ENCODE measurements at regions not wholly inside any gene's neighbourhood (a gene's known extent, or its start where the extent isn't known, plus 50 kb on each side); places are given as distances from the start of the nearest gene placed in this dataset.

- DNase-seq: peak; percentile 36
- no peaks in the 10 kb centered on the region for H3K36me3 ChIP-seq (replicated peaks in 1 of 2; ENCODE audit: control insufficient read depth in 1 of 2, insufficient read depth in 2 of 2, low read length in 1 of 2)
- no peak overlapping the region for H3K4me3 ChIP-seq (ENCODE audit: low read depth in 2 of 2, low read length in 1 of 2)
- H4K20me1 ChIP-seq (ENCODE audit: insufficient read depth): no peaks in the 10 kb centered on the region
- CTCF ChIA-PET: interaction anchor here (1.0 to 1.7 kb wide), 5 partner anchors 12 to 249 kb away, joined by 3 to 6 read pairs (median 3); no protein-coding TSS in a partner anchor
- no peaks in the 10 kb centered on the region for H3K27me3 ChIP-seq (ENCODE audit: insufficient read depth)
- no peak for TF ChIP-seq TCF12 (IDR thresholded peaks at IDR 0.05)
- H3K9me3 ChIP-seq: no peaks in the 10 kb centered on the region
- POLR2A ChIA-PET: no interaction called here
- WGBS (ENCODE audit: low lambda C conversion rate): 68% methylated on average over 21 of the region's 26 CpGs
- no peaks in the 10 kb centered on the region for H3F3A ChIP-seq (replicated peaks; ENCODE audit: insufficient read depth)
- H2AFZ ChIP-seq (ENCODE audit: low read depth): no peak overlapping the region
- H3K9me2 ChIP-seq: no peaks in the 10 kb centered on the region
- H3K4me1 ChIP-seq (ENCODE audit: control insufficient read depth in 1 of 2, insufficient read depth in 2 of 2, low read depth in 1 of 2, low read length in 1 of 2): peaks cover 0 to 19% of the 10 kb centered on the region in 2 experiments; a peak in 1 of 4 replicates
- H3K4me2 ChIP-seq: no peak overlapping the region
- H3K27ac ChIP-seq (ENCODE audit: low read depth in 2 of 2, low read length in 1 of 2): no peak overlapping the region
- H3K79me2 ChIP-seq (ENCODE audit: insufficient read depth): no peaks in the 10 kb centered on the region
- no peak overlapping the region for H3K9ac ChIP-seq
Observed at GRCh38 chr14:104386151-104386841, 193.3 kb upstream of the C14orf180 start.

- DNase-seq: peak; percentile 36
- H3K9me3 ChIP-seq: no peaks in the 10 kb centered on the region
- H3K4me3 ChIP-seq (ENCODE audit: low read depth in 2 of 2, low read length in 1 of 2): no peak overlapping the region
- H3K27ac ChIP-seq (ENCODE audit: low read depth in 2 of 2, low read length in 1 of 2): no peak overlapping the region
- no peaks in the 10 kb centered on the region for H3F3A ChIP-seq (replicated peaks; ENCODE audit: insufficient read depth)
- no peak overlapping the region for H3K4me2 ChIP-seq
- no peaks in the 10 kb centered on the region for H3K27me3 ChIP-seq (ENCODE audit: insufficient read depth)
- no peak for TF ChIP-seq IRF3 (IDR thresholded peaks at IDR 0.05; ENCODE audit: low read depth, low read length)
- ChIA-PET CTCF (interaction anchor here (0.7 to 1.7 kb wide), 4 partner anchors 11 to 245 kb away, joined by 3 to 6 read pairs (median 4); no protein-coding TSS in a partner anchor), POLR2A (no interaction called here)
- H3K9me2 ChIP-seq: no peaks in the 10 kb centered on the region
- no peaks in the 10 kb centered on the region for H3K36me3 ChIP-seq (replicated peaks in 1 of 2; ENCODE audit: control insufficient read depth in 1 of 2, insufficient read depth in 2 of 2, low read length in 1 of 2)
- WGBS (ENCODE audit: low lambda C conversion rate): 62% methylated on average over 22 of the region's 25 CpGs
- H2AFZ ChIP-seq (ENCODE audit: low read depth): no peak overlapping the region
- no peak overlapping the region for H3K9ac ChIP-seq
- no peaks in the 10 kb centered on the region for H3K79me2 ChIP-seq (ENCODE audit: insufficient read depth)
- peaks cover 0 to 19% of the 10 kb centered on the region in 2 experiments; a peak in 1 of 4 replicates for H3K4me1 ChIP-seq (ENCODE audit: control insufficient read depth in 1 of 2, insufficient read depth in 2 of 2, low read depth in 1 of 2, low read length in 1 of 2)
- no peaks in the 10 kb centered on the region for H4K20me1 ChIP-seq (ENCODE audit: insufficient read depth)
Observed at GRCh38 chr14:104387022-104388010, 192.2 kb upstream of the C14orf180 start.

GRCh38 chr14:104388011-104388521, 191.5 kb upstream of the C14orf180 start:
- Histone ChIP-seq H3K79me2 (ENCODE audit: insufficient read depth) (no peaks in the 10 kb centered on the region), H3K36me3 (replicated peaks in 1 of 2; ENCODE audit: control insufficient read depth in 1 of 2, insufficient read depth in 2 of 2, low read length in 1 of 2) (no peaks in the 10 kb centered on the region), H4K20me1 (ENCODE audit: insufficient read depth) (no peaks in the 10 kb centered on the region), H3K9me2 (no peaks in the 10 kb centered on the region), H3K9ac (no peak overlapping the region), H3K27ac (ENCODE audit: low read depth in 2 of 2, low read length in 1 of 2) (no peak overlapping the region), H2AFZ (ENCODE audit: low read depth) (no peak overlapping the region), H3K4me3 (ENCODE audit: low read depth in 2 of 2, low read length in 1 of 2) (no peak overlapping the region), H3K9me3 (no peaks in the 10 kb centered on the region), H3K27me3 (ENCODE audit: insufficient read depth) (no peaks in the 10 kb centered on the region), H3K4me2 (no peak overlapping the region), H3K4me1 (ENCODE audit: control insufficient read depth in 1 of 2, insufficient read depth in 2 of 2, low read depth in 1 of 2, low read length in 1 of 2) (peaks cover 0 to 15% of the 10 kb centered on the region in 2 experiments; a peak in 1 of 4 replicates), H3F3A (replicated peaks; ENCODE audit: insufficient read depth) (no peaks in the 10 kb centered on the region)
- TF ChIP-seq RXRA (IDR thresholded peaks at IDR 0.05; ENCODE audit: borderline replicate concordance, low read depth): no peak
- no peak for TF ChIP-seq NFIC (IDR thresholded peaks at IDR 0.05; ENCODE audit: borderline replicate concordance)
- no peak for TF ChIP-seq USF2 (IDR thresholded peaks at IDR 0.05; ENCODE audit: borderline replicate concordance, low read depth, low read length)
- no peak for TF ChIP-seq TAF1 (IDR thresholded peaks at IDR 0.05; ENCODE audit: borderline replicate concordance, low read depth, low read length)
- POLR2A ChIA-PET: no interaction called here
- DNase-seq: no peak
- CTCF ChIA-PET: interaction anchor here (1.2 kb wide), 1 partner anchor 18 kb away, joined by 3 read pairs; no protein-coding TSS in a partner anchor
- 84% methylated on average over 18 of the region's 28 CpGs for WGBS (ENCODE audit: low lambda C conversion rate)

All from SK-N-SH (cell line).